ENCODE measurements at regions not wholly inside any gene's neighbourhood (a gene's known extent, or its start where the extent isn't known, plus 50 kb on each side); places are given as distances from the start of the nearest gene placed in this dataset.
"Not testable (repeated sequence)": the region's sequence is repeated elsewhere in the genome, so short reads cannot be mapped to it uniquely, and the experiment has no call there.

GRCh38 chr7:69067397-69067796, 530.9 kb upstream of the AUTS2 start:
- no peak for DNase-seq (ENCODE audit: low read depth)

- no peak for DNase-seq (ENCODE audit: low read depth)
Observed at GRCh38 chr7:69070476-69070875, 527.8 kb upstream of the AUTS2 start.

- DNase-seq (ENCODE audit: low read depth), result no peak
Observed at GRCh38 chr7:69076566-69076965, 521.7 kb upstream of the AUTS2 start.

GRCh38 chr7:69078997-69079769, 519.1 kb upstream of the AUTS2 start:
- no peak for DNase-seq (ENCODE audit: low read depth)

- not testable (repeated sequence) for DNase-seq (ENCODE audit: low read depth)
Observed at GRCh38 chr7:69087281-69087680, 511.0 kb upstream of the AUTS2 start.

- DNase-seq (ENCODE audit: low read depth), result no peak
Observed at GRCh38 chr7:69088185-69088584, 510.1 kb upstream of the AUTS2 start.

GRCh38 chr7:69090936-69091335, 507.3 kb upstream of the AUTS2 start:
- DNase-seq (ENCODE audit: low read depth), result no peak

GRCh38 chr7:69091521-69091920, 506.8 kb upstream of the AUTS2 start:
- no peak for DNase-seq (ENCODE audit: low read depth)

GRCh38 chr7:69095127-69095526, 503.1 kb upstream of the AUTS2 start:
- no peak for DNase-seq (ENCODE audit: low read depth)

GRCh38 chr7:69095649-69096048, 502.6 kb upstream of the AUTS2 start:
- no peak for DNase-seq (ENCODE audit: low read depth)

- no peak for DNase-seq (ENCODE audit: low read depth)
Observed at GRCh38 chr7:69104023-69104422, 494.3 kb upstream of the AUTS2 start.

GRCh38 chr7:69105092-69105491, 493.2 kb upstream of the AUTS2 start:
- DNase-seq (ENCODE audit: low read depth), result no peak

GRCh38 chr7:69105981-69106380, 492.3 kb upstream of the AUTS2 start:
- no peak for DNase-seq (ENCODE audit: low read depth)

GRCh38 chr7:69106449-69106848, 491.8 kb upstream of the AUTS2 start:
- not testable (repeated sequence) for DNase-seq (ENCODE audit: low read depth)

GRCh38 chr7:69106946-69107345, 491.3 kb upstream of the AUTS2 start:
- not testable (repeated sequence) for DNase-seq (ENCODE audit: low read depth)

- no peak for DNase-seq (ENCODE audit: low read depth)
Observed at GRCh38 chr7:69108097-69108496, 490.2 kb upstream of the AUTS2 start.

- no peak for DNase-seq (ENCODE audit: low read depth)
Observed at GRCh38 chr7:69109246-69109645, 489.0 kb upstream of the AUTS2 start.

- DNase-seq (ENCODE audit: low read depth), result no peak
Observed at GRCh38 chr7:69109879-69110278, 488.4 kb upstream of the AUTS2 start.

GRCh38 chr7:69110450-69111050, 487.7 kb upstream of the AUTS2 start:
- no peak for DNase-seq (ENCODE audit: low read depth)

GRCh38 chr7:69114374-69114773, 483.9 kb upstream of the AUTS2 start:
- no peak for DNase-seq (ENCODE audit: low read depth)

GRCh38 chr7:69115788-69116187, 482.5 kb upstream of the AUTS2 start:
- DNase-seq (ENCODE audit: low read depth), result no peak

- not testable (repeated sequence) for DNase-seq (ENCODE audit: low read depth)
Observed at GRCh38 chr7:69116196-69116595, 482.1 kb upstream of the AUTS2 start.

- no peak for DNase-seq (ENCODE audit: low read depth)
Observed at GRCh38 chr7:69122953-69123352, 475.3 kb upstream of the AUTS2 start.
